Neural cell (in vitro differentiated cells): ENCODE measurements at regions not wholly inside any gene's neighbourhood (a gene's known extent, or its start where the extent isn't known, plus 50 kb on each side); places are given as distances from the start of the nearest gene placed in this dataset.

Experiments used
- H2AFZ ChIP-seq: fragments of 200-600, 300-800 bp; sonication (generic), shearing (Covaris generic); 2 replicates; pipeline ENCODE4 v1.6.0; 2014; ENCODE audit warnings: low read depth, mild to moderate bottlenecking, antibody characterized with exemption, low read length, moderate library complexity
- H3F3A ChIP-seq: fragments of 200-600 bp; shearing (Covaris generic); 2 replicates; pipeline ENCODE4 v1.6.1; 2016; ENCODE audit warnings: mild to moderate bottlenecking, moderate library complexity, mixed read lengths, antibody characterized with exemption, low read length; ENCODE audit not compliant: insufficient read depth, poor library complexity, severe bottlenecking
- H3K27ac ChIP-seq: fragments of 200-600, 300-800 bp; sonication (generic), shearing (Covaris generic); 2 replicates; pipeline ENCODE4 v1.5.1; 2014; ENCODE audit warnings: mild to moderate bottlenecking, low read length, moderate library complexity
- H3K27me3 ChIP-seq: fragments of 300-800, 200-600 bp; sonication (generic), shearing (Covaris generic); 2 replicates; pipeline ENCODE4 v1.6.0; 2014; ENCODE audit warnings: mild to moderate bottlenecking, low read depth, low read length, moderate library complexity; ENCODE audit not compliant: insufficient read depth
- H3K36me3 ChIP-seq: fragments of 300-800, 200-600 bp; sonication (generic), shearing (Covaris generic); 2 replicates; pipeline ENCODE4 v1.5.1; 2014; ENCODE audit warnings: mild to moderate bottlenecking, antibody characterized with exemption, low read length, moderate library complexity; ENCODE audit not compliant: insufficient read depth
- H3K4me2 ChIP-seq: fragments of 300-800, 200-600 bp; sonication (generic), shearing (Covaris generic); 2 replicates; pipeline ENCODE4 v1.6.0; 2014; ENCODE audit warnings: mild to moderate bottlenecking, low read length
- H3K4me3 ChIP-seq: fragments of 300-800, 200-600 bp; sonication (generic), shearing (Covaris generic); 2 replicates; pipeline ENCODE4 v1.5.1; 2014; ENCODE audit warnings: mild to moderate bottlenecking, low read length, moderate library complexity
- H3K79me2 ChIP-seq: fragments of 200-600 bp; shearing (Covaris generic); replicated peaks from 2 replicates; pipeline ENCODE4 v1.6.0; 2014; ENCODE audit warnings: mild to moderate bottlenecking, low read length, moderate library complexity; ENCODE audit not compliant: insufficient read depth
- H3K9ac ChIP-seq: fragments of 300-800, 200-600 bp; sonication (generic), shearing (Covaris generic); 2 replicates; pipeline ENCODE4 v1.6.1; 2016; ENCODE audit warnings: mild to moderate bottlenecking, low read length, mixed read lengths
- H3K9me2 ChIP-seq: fragments of 200-600 bp; shearing (Covaris generic); 2 replicates; pipeline ENCODE4 v1.6.1; 2016; ENCODE audit warnings: mild to moderate bottlenecking, low read length, mixed read lengths; ENCODE audit not compliant: insufficient read depth
- H3K9me3 ChIP-seq: fragments of 200-600, 300-800 bp; sonication (generic), shearing (Covaris generic); 2 replicates; pipeline ENCODE4 v1.6.1; 2016; ENCODE audit warnings: mild to moderate bottlenecking, mixed run types, low read length, moderate library complexity, mixed read lengths
- H4K20me1 ChIP-seq: fragments of 200-600 bp; shearing (Covaris generic); 2 replicates; pipeline ENCODE4 v1.6.1; 2016; ENCODE audit warnings: mild to moderate bottlenecking, mixed run types; ENCODE audit not compliant: insufficient read depth
- EP300 ChIP-seq: fragments of 450-650 bp; conservative IDR thresholded peaks from 2 replicates; pipeline ENCODE4 v1.6.1; 2014; ENCODE audit warnings: antibody characterized with exemption, mild to moderate bottlenecking, moderate library complexity; ENCODE audit not compliant: poor library complexity, severe bottlenecking
- EZH2 ChIP-seq: fragments of 200-600, 300-800 bp; shearing (Covaris generic), sonication (generic); IDR thresholded peaks from 2 replicates; pipeline ENCODE4 v1.6.1; 2014; ENCODE audit warnings: antibody characterized with exemption, low read length, borderline replicate concordance, mild to moderate bottlenecking; ENCODE audit not compliant: insufficient read depth, poor library complexity, severe bottlenecking
- MXI1 ChIP-seq: fragments of 450-650 bp; conservative IDR thresholded peaks from 2 replicates; pipeline ENCODE4 v1.6.1; 2014; ENCODE audit warnings: antibody characterized with exemption, mild to moderate bottlenecking; ENCODE audit not compliant: poor library complexity, severe bottlenecking
- POLR2AphosphoS5 ChIP-seq: IDR thresholded peaks from 2 replicates; pipeline ENCODE4 v1.6.1; 2012
- RAD21 ChIP-seq: fragments of 450-650 bp; conservative IDR thresholded peaks from 2 replicates; pipeline ENCODE4 v1.6.1; 2014; ENCODE audit warnings: antibody characterized with exemption, mild to moderate bottlenecking, moderate library complexity
- SMC3 ChIP-seq: fragments of 450-650 bp; conservative IDR thresholded peaks from 2 replicates; pipeline ENCODE4 v1.6.1; 2014; ENCODE audit warnings: antibody characterized with exemption, mild to moderate bottlenecking, moderate library complexity; ENCODE audit not compliant: poor library complexity
- TAF1 ChIP-seq: IDR thresholded peaks from 2 replicates; pipeline ENCODE4 v1.6.1; 2012; ENCODE audit warnings: low read depth
- TF ChIP-seq, protein P1 (sequence below): fragments of 450-650 bp; IDR thresholded peaks from 2 replicates; pipeline ENCODE4 v1.5.1; 2014; ENCODE audit warnings: antibody characterized with exemption, mild to moderate bottlenecking, moderate library complexity; ENCODE audit not compliant: poor library complexity, severe bottlenecking
- TF ChIP-seq, protein P2 (sequence below): IDR thresholded peaks from 2 replicates; pipeline ENCODE4 v1.6.1; 2012; ENCODE audit warnings: borderline replicate concordance

GRCh38 chr2:53353135-53354114, 414.2 kb upstream of the CHAC2 start:
- TF ChIP-seq EP300 (no peak), TAF1 (no peak), POLR2AphosphoS5 (no peak), MXI1 (no peak), RAD21 (no peak)
- TF ChIP-seq, protein P1, sequence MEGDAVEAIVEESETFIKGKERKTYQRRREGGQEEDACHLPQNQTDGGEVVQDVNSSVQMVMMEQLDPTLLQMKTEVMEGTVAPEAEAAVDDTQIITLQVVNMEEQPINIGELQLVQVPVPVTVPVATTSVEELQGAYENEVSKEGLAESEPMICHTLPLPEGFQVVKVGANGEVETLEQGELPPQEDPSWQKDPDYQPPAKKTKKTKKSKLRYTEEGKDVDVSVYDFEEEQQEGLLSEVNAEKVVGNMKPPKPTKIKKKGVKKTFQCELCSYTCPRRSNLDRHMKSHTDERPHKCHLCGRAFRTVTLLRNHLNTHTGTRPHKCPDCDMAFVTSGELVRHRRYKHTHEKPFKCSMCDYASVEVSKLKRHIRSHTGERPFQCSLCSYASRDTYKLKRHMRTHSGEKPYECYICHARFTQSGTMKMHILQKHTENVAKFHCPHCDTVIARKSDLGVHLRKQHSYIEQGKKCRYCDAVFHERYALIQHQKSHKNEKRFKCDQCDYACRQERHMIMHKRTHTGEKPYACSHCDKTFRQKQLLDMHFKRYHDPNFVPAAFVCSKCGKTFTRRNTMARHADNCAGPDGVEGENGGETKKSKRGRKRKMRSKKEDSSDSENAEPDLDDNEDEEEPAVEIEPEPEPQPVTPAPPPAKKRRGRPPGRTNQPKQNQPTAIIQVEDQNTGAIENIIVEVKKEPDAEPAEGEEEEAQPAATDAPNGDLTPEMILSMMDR, result no peak
- TF ChIP-seq, protein P2, sequence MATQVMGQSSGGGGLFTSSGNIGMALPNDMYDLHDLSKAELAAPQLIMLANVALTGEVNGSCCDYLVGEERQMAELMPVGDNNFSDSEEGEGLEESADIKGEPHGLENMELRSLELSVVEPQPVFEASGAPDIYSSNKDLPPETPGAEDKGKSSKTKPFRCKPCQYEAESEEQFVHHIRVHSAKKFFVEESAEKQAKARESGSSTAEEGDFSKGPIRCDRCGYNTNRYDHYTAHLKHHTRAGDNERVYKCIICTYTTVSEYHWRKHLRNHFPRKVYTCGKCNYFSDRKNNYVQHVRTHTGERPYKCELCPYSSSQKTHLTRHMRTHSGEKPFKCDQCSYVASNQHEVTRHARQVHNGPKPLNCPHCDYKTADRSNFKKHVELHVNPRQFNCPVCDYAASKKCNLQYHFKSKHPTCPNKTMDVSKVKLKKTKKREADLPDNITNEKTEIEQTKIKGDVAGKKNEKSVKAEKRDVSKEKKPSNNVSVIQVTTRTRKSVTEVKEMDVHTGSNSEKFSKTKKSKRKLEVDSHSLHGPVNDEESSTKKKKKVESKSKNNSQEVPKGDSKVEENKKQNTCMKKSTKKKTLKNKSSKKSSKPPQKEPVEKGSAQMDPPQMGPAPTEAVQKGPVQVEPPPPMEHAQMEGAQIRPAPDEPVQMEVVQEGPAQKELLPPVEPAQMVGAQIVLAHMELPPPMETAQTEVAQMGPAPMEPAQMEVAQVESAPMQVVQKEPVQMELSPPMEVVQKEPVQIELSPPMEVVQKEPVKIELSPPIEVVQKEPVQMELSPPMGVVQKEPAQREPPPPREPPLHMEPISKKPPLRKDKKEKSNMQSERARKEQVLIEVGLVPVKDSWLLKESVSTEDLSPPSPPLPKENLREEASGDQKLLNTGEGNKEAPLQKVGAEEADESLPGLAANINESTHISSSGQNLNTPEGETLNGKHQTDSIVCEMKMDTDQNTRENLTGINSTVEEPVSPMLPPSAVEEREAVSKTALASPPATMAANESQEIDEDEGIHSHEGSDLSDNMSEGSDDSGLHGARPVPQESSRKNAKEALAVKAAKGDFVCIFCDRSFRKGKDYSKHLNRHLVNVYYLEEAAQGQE, result no peak
- H3K9me2 ChIP-seq, result no peaks in the 10 kb centered on the region
- no peaks in the 10 kb centered on the region for H3K79me2 ChIP-seq
- H3K27me3 ChIP-seq, result no peaks in the 10 kb centered on the region
- no peak overlapping the region for H3K9ac ChIP-seq
- H3K9me3 ChIP-seq, result no peaks in the 10 kb centered on the region
- no peaks in the 10 kb centered on the region for H3K36me3 ChIP-seq
- H3K4me3 ChIP-seq, result no peak overlapping the region
- no peak overlapping the region for H3K27ac ChIP-seq
- H3F3A ChIP-seq, result no peaks in the 10 kb centered on the region
- no peak overlapping the region for H2AFZ ChIP-seq
- H4K20me1 ChIP-seq, result no peaks in the 10 kb centered on the region
- H3K4me2 ChIP-seq, result no peak overlapping the region

DNA sequence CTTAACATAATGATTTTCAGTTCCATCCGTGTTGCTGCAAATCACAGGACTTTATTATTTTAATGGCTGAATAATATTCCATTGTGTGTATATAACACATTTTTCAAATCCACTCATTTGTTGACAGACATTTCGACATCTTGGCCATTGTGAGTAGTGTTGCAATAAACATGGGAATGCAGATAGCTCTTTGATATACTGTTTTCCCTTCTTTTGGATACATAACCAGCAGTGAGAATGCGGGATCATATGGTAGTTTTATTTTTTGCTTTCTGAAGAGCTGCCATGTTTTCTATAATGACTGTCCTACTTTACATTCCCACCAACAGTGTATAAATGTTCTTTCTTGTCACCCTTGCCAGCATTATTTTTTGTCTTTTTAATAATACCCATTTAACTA, 420.3 kb upstream of the CHAC2 start:
- no peak overlapping the region for H2AFZ ChIP-seq
- no peaks in the 10 kb centered on the region for H3K27me3 ChIP-seq
- H3K9ac ChIP-seq, result no peak overlapping the region
- H4K20me1 ChIP-seq, result no peaks in the 10 kb centered on the region
- no peaks in the 10 kb centered on the region for H3K9me3 ChIP-seq
- no peaks in the 10 kb centered on the region for H3K9me2 ChIP-seq
- H3K4me2 ChIP-seq, result no peak overlapping the region
- H3K4me3 ChIP-seq, result no peak overlapping the region
- H3K36me3 ChIP-seq, result no peaks in the 10 kb centered on the region
- no peaks in the 10 kb centered on the region for H3F3A ChIP-seq
- H3K79me2 ChIP-seq, result no peaks in the 10 kb centered on the region
- no peak overlapping the region for H3K27ac ChIP-seq
- no peak for TF ChIP-seq EZH2
- no peak for TF ChIP-seq TAF1
- TF ChIP-seq, protein P1, result no peak
- TF ChIP-seq, protein P2, result no peak
- TF ChIP-seq POLR2AphosphoS5, result no peak
- no peak for TF ChIP-seq SMC3
- no peak for TF ChIP-seq EP300
- no peak for TF ChIP-seq MXI1
- TF ChIP-seq RAD21, result no peak
